WTC11 (cell line): ENCODE measurements at regions not wholly inside any gene's neighbourhood (a gene's known extent, or its start where the extent isn't known, plus 50 kb on each side); places are given as distances from the start of the nearest gene placed in this dataset.

Source experiments
- ATAC-seq: fragments of 200-7000 bp; cut with Tn5 transposase; 2 replicates; pipeline ENCODE4 v1.10.0; 2021; ENCODE audit warnings: mild to moderate bottlenecking, moderate library complexity
- CTCF ChIA-PET: fragments of 300-600 bp; sonication (Branson Sonifier 250); formaldehyde crosslinking; loops from one replicate; lab custom pipeline; 2021; ENCODE audit warnings: antibody characterized with exemption; lab: Charles Lee
- POLR2A ChIA-PET: fragments of 350-600 bp; sonication (Branson Sonifier 250); formaldehyde crosslinking; loops from one replicate; lab custom pipeline; 2021; ENCODE audit warnings: antibody characterized with exemption; lab: Charles Lee
- DNase-seq: peaks from one replicate; pipeline ENCODE4 v3.0.0; 2021; ENCODE audit warnings: low spot score
- H3K27ac Mint-ChIP-seq: 2 replicates; pipeline ENCODE4 v1.8.0; 2021; ENCODE audit warnings: mixed read lengths
- H3K27me3 Mint-ChIP-seq: 2 replicates; pipeline ENCODE4 v1.8.0; 2021; ENCODE audit warnings: low read depth, mild to moderate bottlenecking, moderate library complexity, mixed read lengths
- H3K36me3 Mint-ChIP-seq: 2 replicates; pipeline ENCODE4 v1.8.0; 2021; ENCODE audit warnings: mixed read lengths
- H3K4me1 Mint-ChIP-seq: 2 replicates; pipeline ENCODE4 v1.8.0; 2022; ENCODE audit warnings: mixed read lengths
- H3K4me3 Mint-ChIP-seq: 2 replicates; pipeline ENCODE4 v1.8.0; 2021; ENCODE audit warnings: mild to moderate bottlenecking, moderate library complexity, mixed read lengths
- H3K9me3 Mint-ChIP-seq: 2 replicates; pipeline ENCODE4 v1.8.0; 2021; ENCODE audit warnings: mixed read lengths
- AFF4 ChIP-seq: sonication (generic); formaldehyde crosslinking; IDR thresholded peaks from 2 replicates; pipeline ENCODE4 v1.8.1; 2023; ENCODE audit warnings: mild to moderate bottlenecking, missing genetic modification reagents, borderline replicate concordance
- ATF1 ChIP-seq: sonication (generic); formaldehyde crosslinking; IDR thresholded peaks from 2 replicates; pipeline ENCODE4 v1.8.1; 2023; ENCODE audit warnings: mild to moderate bottlenecking, moderate library complexity, missing genetic modification reagents
- ELF4 ChIP-seq: sonication (generic); formaldehyde crosslinking; IDR thresholded peaks from 2 replicates; pipeline ENCODE4 v1.8.1; 2022; ENCODE audit warnings: low read depth, mild to moderate bottlenecking, moderate library complexity, missing genetic modification reagents
- GRHL2 ChIP-seq: fragments of 250-450 bp; sonication (Bioruptor Pico); IDR thresholded peaks from 2 replicates; pipeline ENCODE4 v1.8.0; 2022; ENCODE audit warnings: mild to moderate bottlenecking, moderate library complexity; ENCODE audit not compliant: insufficient replicate concordance, severe bottlenecking
- TCF7 ChIP-seq: sonication (generic); formaldehyde crosslinking; IDR thresholded peaks from 2 replicates; pipeline ENCODE4 v1.8.0; 2022; ENCODE audit warnings: mild to moderate bottlenecking, low read depth, missing genetic modification reagents, moderate library complexity
- ZBTB21 ChIP-seq: sonication (generic); formaldehyde crosslinking; IDR thresholded peaks from 2 replicates; pipeline ENCODE4 v1.8.1; 2023; ENCODE audit warnings: mild to moderate bottlenecking, missing genetic modification reagents, borderline replicate concordance
- ZNF138 ChIP-seq: sonication (generic); formaldehyde crosslinking; conservative IDR thresholded peaks from 2 replicates; pipeline ENCODE4 v1.8.1; 2022; ENCODE audit warnings: mild to moderate bottlenecking, moderate library complexity, missing genetic modification reagents
- ZNF219 ChIP-seq: sonication (generic); formaldehyde crosslinking; IDR thresholded peaks from 2 replicates; pipeline ENCODE4 v1.8.0; 2023; ENCODE audit warnings: missing genetic modification reagents, mild to moderate bottlenecking, borderline replicate concordance
- ZNF423 ChIP-seq: fragments of 250-450 bp; sonication (Bioruptor Pico); IDR thresholded peaks from 2 replicates; pipeline ENCODE4 v2.1.2; 2022; ENCODE audit warnings: mild to moderate bottlenecking, moderate library complexity
- ZNF425 ChIP-seq: fragments of 250-450 bp; sonication (Bioruptor Pico); conservative IDR thresholded peaks from 2 replicates; pipeline ENCODE4 v1.9.0; 2021; ENCODE audit warnings: mild to moderate bottlenecking
- TF ChIP-seq, protein P1 (sequence below): sonication (generic); formaldehyde crosslinking; IDR thresholded peaks from 2 replicates; pipeline ENCODE4 v1.8.0; 2022; ENCODE audit warnings: mild to moderate bottlenecking, missing genetic modification reagents
- TF ChIP-seq, protein P2 (sequence below): fragments of 250-450 bp; sonication (Bioruptor Pico); IDR thresholded peaks from 2 replicates; pipeline ENCODE4 v1.9.0; 2021; ENCODE audit warnings: mild to moderate bottlenecking, borderline replicate concordance
- TF ChIP-seq, protein P3 (sequence below): sonication (generic); formaldehyde crosslinking; IDR thresholded peaks from 2 replicates; pipeline ENCODE4 v1.8.0; 2022; ENCODE audit warnings: mild to moderate bottlenecking, missing genetic modification reagents

- H3K27me3 Mint-ChIP-seq: no peaks in the 10 kb centered on the region; the same call in 1 of the 2 replicates
- peaks cover 10% of the 10 kb centered on the region for H3K4me1 Mint-ChIP-seq
- no peaks in the 10 kb centered on the region for H3K36me3 Mint-ChIP-seq
- no peak overlapping the region for H3K4me3 Mint-ChIP-seq
- ATAC-seq (no peak), DNase-seq (no peak)
- no peak overlapping the region for H3K27ac Mint-ChIP-seq
- ChIA-PET CTCF (no interaction called here), POLR2A (no interaction called here)
- H3K9me3 Mint-ChIP-seq: no peaks in the 10 kb centered on the region
- TF ChIP-seq AFF4 (CRISPR knock-in tag) (no peak), GRHL2 (CRISPR knock-in tag) (no peak), ATF1 (CRISPR knock-in tag) (no peak), ZBTB21 (CRISPR knock-in tag) (no peak), TCF7 (no peak), ELF4 (CRISPR knock-in tag) (no peak), ZNF423 (CRISPR knock-in tag) (no peak), ZNF219 (no peak), ZNF425 (CRISPR knock-in tag) (no peak), ZNF138 (no peak)
- TF ChIP-seq, protein P1, sequence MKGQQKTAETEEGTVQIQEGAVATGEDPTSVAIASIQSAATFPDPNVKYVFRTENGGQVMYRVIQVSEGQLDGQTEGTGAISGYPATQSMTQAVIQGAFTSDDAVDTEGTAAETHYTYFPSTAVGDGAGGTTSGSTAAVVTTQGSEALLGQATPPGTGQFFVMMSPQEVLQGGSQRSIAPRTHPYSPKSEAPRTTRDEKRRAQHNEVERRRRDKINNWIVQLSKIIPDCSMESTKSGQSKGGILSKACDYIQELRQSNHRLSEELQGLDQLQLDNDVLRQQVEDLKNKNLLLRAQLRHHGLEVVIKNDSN (CRISPR knock-in tag): no peak
- TF ChIP-seq, protein P2, sequence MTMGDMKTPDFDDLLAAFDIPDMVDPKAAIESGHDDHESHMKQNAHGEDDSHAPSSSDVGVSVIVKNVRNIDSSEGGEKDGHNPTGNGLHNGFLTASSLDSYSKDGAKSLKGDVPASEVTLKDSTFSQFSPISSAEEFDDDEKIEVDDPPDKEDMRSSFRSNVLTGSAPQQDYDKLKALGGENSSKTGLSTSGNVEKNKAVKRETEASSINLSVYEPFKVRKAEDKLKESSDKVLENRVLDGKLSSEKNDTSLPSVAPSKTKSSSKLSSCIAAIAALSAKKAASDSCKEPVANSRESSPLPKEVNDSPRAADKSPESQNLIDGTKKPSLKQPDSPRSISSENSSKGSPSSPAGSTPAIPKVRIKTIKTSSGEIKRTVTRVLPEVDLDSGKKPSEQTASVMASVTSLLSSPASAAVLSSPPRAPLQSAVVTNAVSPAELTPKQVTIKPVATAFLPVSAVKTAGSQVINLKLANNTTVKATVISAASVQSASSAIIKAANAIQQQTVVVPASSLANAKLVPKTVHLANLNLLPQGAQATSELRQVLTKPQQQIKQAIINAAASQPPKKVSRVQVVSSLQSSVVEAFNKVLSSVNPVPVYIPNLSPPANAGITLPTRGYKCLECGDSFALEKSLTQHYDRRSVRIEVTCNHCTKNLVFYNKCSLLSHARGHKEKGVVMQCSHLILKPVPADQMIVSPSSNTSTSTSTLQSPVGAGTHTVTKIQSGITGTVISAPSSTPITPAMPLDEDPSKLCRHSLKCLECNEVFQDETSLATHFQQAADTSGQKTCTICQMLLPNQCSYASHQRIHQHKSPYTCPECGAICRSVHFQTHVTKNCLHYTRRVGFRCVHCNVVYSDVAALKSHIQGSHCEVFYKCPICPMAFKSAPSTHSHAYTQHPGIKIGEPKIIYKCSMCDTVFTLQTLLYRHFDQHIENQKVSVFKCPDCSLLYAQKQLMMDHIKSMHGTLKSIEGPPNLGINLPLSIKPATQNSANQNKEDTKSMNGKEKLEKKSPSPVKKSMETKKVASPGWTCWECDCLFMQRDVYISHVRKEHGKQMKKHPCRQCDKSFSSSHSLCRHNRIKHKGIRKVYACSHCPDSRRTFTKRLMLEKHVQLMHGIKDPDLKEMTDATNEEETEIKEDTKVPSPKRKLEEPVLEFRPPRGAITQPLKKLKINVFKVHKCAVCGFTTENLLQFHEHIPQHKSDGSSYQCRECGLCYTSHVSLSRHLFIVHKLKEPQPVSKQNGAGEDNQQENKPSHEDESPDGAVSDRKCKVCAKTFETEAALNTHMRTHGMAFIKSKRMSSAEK (CRISPR knock-in tag): no peak
- TF ChIP-seq, protein P3, sequence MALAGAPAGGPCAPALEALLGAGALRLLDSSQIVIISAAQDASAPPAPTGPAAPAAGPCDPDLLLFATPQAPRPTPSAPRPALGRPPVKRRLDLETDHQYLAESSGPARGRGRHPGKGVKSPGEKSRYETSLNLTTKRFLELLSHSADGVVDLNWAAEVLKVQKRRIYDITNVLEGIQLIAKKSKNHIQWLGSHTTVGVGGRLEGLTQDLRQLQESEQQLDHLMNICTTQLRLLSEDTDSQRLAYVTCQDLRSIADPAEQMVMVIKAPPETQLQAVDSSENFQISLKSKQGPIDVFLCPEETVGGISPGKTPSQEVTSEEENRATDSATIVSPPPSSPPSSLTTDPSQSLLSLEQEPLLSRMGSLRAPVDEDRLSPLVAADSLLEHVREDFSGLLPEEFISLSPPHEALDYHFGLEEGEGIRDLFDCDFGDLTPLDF: no peak
Observed at GRCh38 chr12:83185241-83185640, 498.5 kb downstream of the TMTC2 start.
